Brain microvascular endothelial cell (primary cell): ENCODE measurements at regions not wholly inside any gene's neighbourhood (a gene's known extent, or its start where the extent isn't known, plus 50 kb on each side); places are given as distances from the start of the nearest gene placed in this dataset.
"Not testable (repeated sequence)": the region's sequence is repeated elsewhere in the genome, so short reads cannot be mapped to it uniquely, and the experiment has no call there.

ENCODE experiments used
- DNase-seq: peaks from one replicate; pipeline ENCODE4 v3.0.0-alpha.2; 2020
- H3K27ac ChIP-seq: fragments of 250-450 bp; sonication (Bioruptor Pico); 2 replicates; pipeline ENCODE4 v1.5.1; 2020; ENCODE audit warnings: mild to moderate bottlenecking, moderate library complexity
- H3K27me3 ChIP-seq: fragments of 250-450 bp; sonication (Bioruptor Pico); replicated peaks from 2 replicates; pipeline ENCODE4 v1.5.1; 2020; ENCODE audit warnings: mild to moderate bottlenecking
- H3K36me3 ChIP-seq: fragments of 250-450 bp; sonication (Bioruptor Pico); replicated peaks from 2 replicates; pipeline ENCODE4 v1.5.1; 2020; ENCODE audit warnings: mild to moderate bottlenecking
- H3K4me3 ChIP-seq: 2 replicates; pipeline ENCODE4 v1.5.1; 2011; ENCODE audit warnings: low read depth, mild to moderate bottlenecking, control low read depth, low read length, moderate library complexity
- CTCF ChIP-seq: IDR thresholded peaks from 2 replicates; pipeline ENCODE4 v1.5.1; 2011; ENCODE audit warnings: low read depth, mild to moderate bottlenecking, moderate library complexity, low read length, control low read depth, inconsistent platforms; ENCODE audit errors: missing control alignments
- in situ Hi-C: cut with HindIII; loops from 2 replicates; pipeline ENCODE4 v1.10.0; 2017; ENCODE audit warnings: low sequenced_read_pairs, low pct_ligation_motif_present

GRCh38 chr5:87588316-87588715 is 175.6 kb upstream of the CCNH start:
- TF ChIP-seq CTCF: no peak
- in situ Hi-C loops: no loop called here

DNA sequence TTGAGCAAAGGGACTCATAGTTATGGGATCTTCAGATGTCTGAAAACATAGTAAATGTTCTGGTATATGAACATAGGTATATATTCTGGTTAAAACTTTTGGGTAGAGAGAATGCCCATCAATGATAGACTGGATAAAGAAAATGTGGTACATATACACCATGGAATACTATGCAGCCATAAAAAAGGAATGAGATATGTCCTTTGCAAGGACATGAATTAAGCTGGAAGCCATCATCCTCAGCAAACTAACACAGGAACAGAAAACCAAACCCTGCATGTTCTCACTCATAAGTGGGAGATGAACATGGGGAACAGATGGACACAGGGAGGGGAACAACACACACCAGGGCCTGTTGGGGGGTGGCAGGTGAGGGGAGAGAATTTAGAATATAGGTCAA is 171.0 kb upstream of the CCNH start:
- H3K4me3 ChIP-seq, H3K27ac ChIP-seq, DNase-seq, H3K36me3 ChIP-seq, H3K27me3 ChIP-seq, in situ Hi-C loops: not testable (repeated sequence)

More at GRCh38 chr5:87588316-87588715, 175.6 kb upstream of the CCNH start:
- H3K27ac ChIP-seq: no peak overlapping the region
- no peak overlapping the region for H3K4me3 ChIP-seq
- no peaks in the 10 kb centered on the region for H3K27me3 ChIP-seq
- DNase-seq: no peak
- H3K36me3 ChIP-seq: no peaks in the 10 kb centered on the region

DNA sequence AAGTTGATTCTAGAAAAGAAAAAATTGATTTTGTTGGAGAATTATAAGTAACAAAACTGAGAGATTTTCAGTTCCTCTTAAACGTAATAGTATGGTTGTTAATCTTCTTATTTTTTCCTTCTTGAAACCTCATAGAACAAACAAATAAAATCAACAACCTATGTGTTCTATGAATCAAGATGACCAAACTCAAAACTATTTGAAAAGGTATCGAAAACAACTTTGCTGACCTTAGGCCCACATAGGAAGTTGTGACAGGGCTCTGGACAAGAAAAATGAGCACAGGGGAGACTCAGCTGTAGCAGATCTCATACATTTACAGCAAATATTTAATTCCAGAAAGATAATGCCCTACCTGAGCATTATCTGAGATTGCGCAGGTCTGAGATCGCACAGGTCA is 169.4 kb upstream of the CCNH start:
- no peaks in the 10 kb centered on the region for H3K36me3 ChIP-seq
- in situ Hi-C loops: no loop called here

DNA sequence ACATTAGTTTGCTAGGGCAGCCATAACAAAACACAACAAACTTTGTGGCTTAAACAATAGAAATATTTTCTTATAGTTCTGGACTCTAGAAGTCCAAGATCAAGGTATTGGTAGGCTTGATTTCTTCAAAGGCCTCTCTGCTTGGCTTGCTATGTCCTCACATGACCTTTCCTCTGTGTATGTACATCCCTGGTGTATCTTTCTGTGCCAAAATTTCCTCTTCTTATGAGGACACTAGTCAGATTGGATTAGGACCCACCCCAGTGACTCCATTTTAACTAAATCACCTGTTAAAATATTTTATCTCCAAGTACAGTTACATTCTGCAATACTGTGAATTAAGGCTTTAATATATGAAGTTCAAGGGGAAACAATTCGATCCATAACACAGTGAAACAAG is 168.9 kb upstream of the CCNH start:
- Histone ChIP-seq H3K27ac (no peak overlapping the region), H3K36me3 (no peaks in the 10 kb centered on the region), H3K4me3 (no peak overlapping the region), H3K27me3 (no peaks in the 10 kb centered on the region)
- TF ChIP-seq CTCF: no peak
- DNase-seq: no peak
- in situ Hi-C loops: no loop called here

More for the DNA sequence above, 169.4 kb upstream of the CCNH start:
- no peak for TF ChIP-seq CTCF
- DNase-seq: no peak
- no peak overlapping the region for H3K4me3 ChIP-seq
- no peak overlapping the region for H3K27ac ChIP-seq
- no peaks in the 10 kb centered on the region for H3K27me3 ChIP-seq

- in situ Hi-C loops: no loop called here
- no peaks in the 10 kb centered on the region for H3K36me3 ChIP-seq
- no peak for DNase-seq
- no peak overlapping the region for H3K4me3 ChIP-seq
- no peak for TF ChIP-seq CTCF
- H3K27ac ChIP-seq: no peak overlapping the region
- no peaks in the 10 kb centered on the region for H3K27me3 ChIP-seq
These were observed 166.9 kb upstream of the CCNH start for GRCh38 chr5:87579678-87580077.

GRCh38 chr5:87576867-87577266 is 164.1 kb upstream of the CCNH start:
- Histone ChIP-seq H3K27me3 (no peaks in the 10 kb centered on the region), H3K27ac (no peak overlapping the region), H3K4me3 (no peak overlapping the region), H3K36me3 (no peaks in the 10 kb centered on the region)
- in situ Hi-C loops: no loop called here
- DNase-seq: no peak
- TF ChIP-seq CTCF: no peak

GRCh38 chr5:87576306-87576705 is 163.6 kb upstream of the CCNH start:
- in situ Hi-C loops, H3K27ac ChIP-seq, DNase-seq, H3K27me3 ChIP-seq, H3K36me3 ChIP-seq, H3K4me3 ChIP-seq: not testable (repeated sequence)
